Trophoblast cell (in vitro differentiated cells and primary cell): ENCODE measurements at regions not wholly inside any gene's neighbourhood (a gene's known extent, or its start where the extent isn't known, plus 50 kb on each side); places are given as distances from the start of the nearest gene placed in this dataset.

Experiments used
- DNase-seq, 2 donors: peaks; one replicate each; pipeline ENCODE4 v3.0.0-alpha.2; 2016
- H2AFZ ChIP-seq: 2 replicates; pipeline ENCODE4 v1.6.1; 2013; ENCODE audit warnings: low read length, moderate library complexity, mild to moderate bottlenecking; ENCODE audit not compliant: insufficient read depth, poor library complexity
- H2AK5ac ChIP-seq: 2 replicates; pipeline ENCODE4 v1.6.1; 2013; ENCODE audit warnings: mild to moderate bottlenecking, low read length
- H2BK120ac ChIP-seq: 2 replicates; pipeline ENCODE4 v1.6.1; 2013; ENCODE audit warnings: low read length, mild to moderate bottlenecking, moderate library complexity; ENCODE audit not compliant: insufficient read depth, poor library complexity
- H2BK12ac ChIP-seq: 2 replicates; pipeline ENCODE4 v1.6.1; 2013; ENCODE audit warnings: mild to moderate bottlenecking, low read length, moderate library complexity
- H2BK5ac ChIP-seq: 2 replicates; pipeline ENCODE4 v1.6.1; 2013; ENCODE audit warnings: low read length, low read depth, moderate library complexity, mild to moderate bottlenecking; ENCODE audit not compliant: poor library complexity
- H3K14ac ChIP-seq: 2 replicates; pipeline ENCODE4 v1.6.1; 2013; ENCODE audit warnings: mild to moderate bottlenecking, low read length
- H3K18ac ChIP-seq: 2 replicates; pipeline ENCODE4 v1.6.1; 2013; ENCODE audit warnings: mild to moderate bottlenecking, low read length
- H3K23ac ChIP-seq: 2 replicates; pipeline ENCODE4 v1.6.1; 2013; ENCODE audit warnings: low read length
- H3K27ac ChIP-seq: 2 replicates; pipeline ENCODE4 v1.5.1; 2013; ENCODE audit warnings: low read depth, mild to moderate bottlenecking, inconsistent platforms, low read length, moderate library complexity
- H3K27me3 ChIP-seq: 2 replicates; pipeline ENCODE4 v1.6.1; 2013; ENCODE audit warnings: inconsistent platforms, mild to moderate bottlenecking, low read length, moderate library complexity; ENCODE audit not compliant: insufficient read depth
- H3K36me3 ChIP-seq, 2 experiments: 1 replicate in 1 of 2; 2 replicates in 1 of 2; pipeline ENCODE4 v1.6.1; 2013; ENCODE audit warnings: low read length in 2 of 2, mild to moderate bottlenecking in 2 of 2, moderate library complexity in 1 of 2; ENCODE audit not compliant: insufficient read depth in 2 of 2, control insufficient read depth in 1 of 2
- H3K4ac ChIP-seq: 2 replicates; pipeline ENCODE4 v1.6.1; 2013; ENCODE audit warnings: low read depth, mild to moderate bottlenecking, low read length, moderate library complexity
- H3K4me1 ChIP-seq, 2 experiments: 1 replicate in 1 of 2; 2 replicates in 1 of 2; pipeline ENCODE4 v1.6.1; 2013; ENCODE audit warnings: low read length in 2 of 2, mild to moderate bottlenecking in 2 of 2, moderate library complexity in 1 of 2; ENCODE audit not compliant: insufficient read depth in 2 of 2, control insufficient read depth in 1 of 2
- H3K4me2 ChIP-seq: 2 replicates; pipeline ENCODE4 v1.6.1; 2013; ENCODE audit warnings: inconsistent platforms, mild to moderate bottlenecking, low read length, moderate library complexity
- H3K4me3 ChIP-seq: 2 replicates; pipeline ENCODE4 v1.5.1; 2013; ENCODE audit warnings: mild to moderate bottlenecking, low read depth, low read length, inconsistent platforms
- H3K79me1 ChIP-seq: one replicate; pipeline ENCODE4 v1.6.1; 2013; ENCODE audit warnings: low read length
- H3K79me2 ChIP-seq: 2 replicates; pipeline ENCODE4 v1.6.1; 2013; ENCODE audit warnings: low read length, mild to moderate bottlenecking; ENCODE audit not compliant: control insufficient read depth, insufficient read depth, poor library complexity
- H3K9ac ChIP-seq: 2 replicates; pipeline ENCODE4 v1.6.1; 2013; ENCODE audit warnings: mild to moderate bottlenecking, low read length
- H3K9me3 ChIP-seq: 2 replicates; pipeline ENCODE4 v1.6.1; 2013; ENCODE audit warnings: low read depth, mild to moderate bottlenecking, control low read depth, inconsistent platforms, low read length; ENCODE audit not compliant: insufficient read depth
- H4K12ac ChIP-seq: 2 replicates; pipeline ENCODE4 v1.6.1; 2013; ENCODE audit warnings: low read depth, mild to moderate bottlenecking, low read length, moderate library complexity
- H4K8ac ChIP-seq: 2 replicates; pipeline ENCODE4 v1.6.1; 2013; ENCODE audit warnings: low read depth, mild to moderate bottlenecking, low read length, moderate library complexity
- H4K91ac ChIP-seq: one replicate; pipeline ENCODE4 v1.6.1; 2013; ENCODE audit warnings: low read depth, mild to moderate bottlenecking, low read length, moderate library complexity
- WGBS: extraction: QIAGEN DNeasy Blood & Tissue Kit; methylation state at CpG from one replicate; pipeline ENCODE4 v1.1.7; 2013; ENCODE audit warnings: missing lambda C conversion rate; ENCODE audit not compliant: insufficient read length, insufficient coverage; ENCODE audit errors: extremely low coverage; 5-methylcytosine and 5-hydroxymethylcytosine counted together

- Histone ChIP-seq H2BK12ac (no peak overlapping the region), H4K12ac (no peak overlapping the region), H4K8ac (no peak overlapping the region), H3K4me1 (peaks cover 0 to 3% of the 10 kb centered on the region in 2 experiments), H2AK5ac (no peak overlapping the region), H3K14ac (no peak overlapping the region), H2BK120ac (no peak overlapping the region), H3K9me3 (no peaks in the 10 kb centered on the region), H3K18ac (no peak overlapping the region), H4K91ac (no peak overlapping the region), H3K36me3 (no peaks in the 10 kb centered on the region), H2AFZ (no peak overlapping the region), H3K9ac (no peak overlapping the region), H3K4ac (no peak overlapping the region), H3K79me2 (no peaks in the 10 kb centered on the region), H3K27ac (no peak overlapping the region), H2BK5ac (no peak overlapping the region), H3K23ac (no peak overlapping the region), H3K4me2 (no peak overlapping the region), H3K4me3 (no peak overlapping the region), H3K27me3 (no peaks in the 10 kb centered on the region), H3K79me1 (no peaks in the 10 kb centered on the region)
- no peak for DNase-seq
- WGBS, result no CpG with 5 or more reads among the region's 6 CpGs
Observed at GRCh38 chr4:188266386-188266785, 127.1 kb downstream of the TRIML1 start.

- WGBS, result no CpG with 5 or more reads among the region's 13 CpGs
- no peak overlapping the region for H4K91ac ChIP-seq
- no peaks in the 10 kb centered on the region for H3K27me3 ChIP-seq
- no peaks in the 10 kb centered on the region for H3K79me1 ChIP-seq
- H3K9me3 ChIP-seq, result no peaks in the 10 kb centered on the region
- no peak overlapping the region for H2AFZ ChIP-seq
- H3K4me1 ChIP-seq, result peaks cover 0 to 3% of the 10 kb centered on the region in 2 experiments
- H3K14ac ChIP-seq, result no peak overlapping the region
- no peak overlapping the region for H3K4me3 ChIP-seq
- no peak overlapping the region for H3K23ac ChIP-seq
- no peak overlapping the region for H2BK120ac ChIP-seq
- H3K4ac ChIP-seq, result no peak overlapping the region
- no peak overlapping the region for H3K27ac ChIP-seq
- no peaks in the 10 kb centered on the region for H3K79me2 ChIP-seq
- no peak overlapping the region for H3K9ac ChIP-seq
- DNase-seq, result no peak
- H3K4me2 ChIP-seq, result no peak overlapping the region
- H2AK5ac ChIP-seq, result no peak overlapping the region
- no peak overlapping the region for H2BK5ac ChIP-seq
- H2BK12ac ChIP-seq, result no peak overlapping the region
- H4K8ac ChIP-seq, result no peak overlapping the region
- no peak overlapping the region for H4K12ac ChIP-seq
- H3K18ac ChIP-seq, result no peak overlapping the region
- H3K36me3 ChIP-seq, result no peaks in the 10 kb centered on the region
Observed at GRCh38 chr4:188268131-188268908, 129.1 kb downstream of the TRIML1 start.

GRCh38 chr4:188270273-188271069 is 131.2 kb downstream of the TRIML1 start:
- no CpG with 5 or more reads among the region's 30 CpGs for WGBS

GRCh38 chr4:188275686-188276085 is 136.4 kb downstream of the TRIML1 start:
- Histone ChIP-seq H3K23ac (no peak overlapping the region), H2BK12ac (no peak overlapping the region), H3K14ac (no peak overlapping the region), H3K79me2 (no peaks in the 10 kb centered on the region), H2AK5ac (no peak overlapping the region), H4K8ac (no peak overlapping the region), H3K36me3 (no peaks in the 10 kb centered on the region), H3K79me1 (no peaks in the 10 kb centered on the region), H3K4me2 (no peak overlapping the region), H2BK120ac (no peak overlapping the region), H4K12ac (no peak overlapping the region), H2BK5ac (no peak overlapping the region), H3K4me1 (no peaks in the 10 kb centered on the region), H3K9ac (no peak overlapping the region), H3K18ac (no peak overlapping the region), H2AFZ (no peak overlapping the region), H3K4ac (no peak overlapping the region), H3K4me3 (no peak overlapping the region), H3K9me3 (no peaks in the 10 kb centered on the region), H4K91ac (no peak overlapping the region), H3K27ac (no peak overlapping the region), H3K27me3 (no peaks in the 10 kb centered on the region)
- no peak for DNase-seq
- WGBS, result no CpG with 5 or more reads among the region's 3 CpGs

More at GRCh38 chr4:188270273-188271069, 131.2 kb downstream of the TRIML1 start:
- no peak overlapping the region for H4K8ac ChIP-seq
- no peak overlapping the region for H3K4me2 ChIP-seq
- H3K27me3 ChIP-seq, result no peaks in the 10 kb centered on the region
- H3K79me2 ChIP-seq, result no peaks in the 10 kb centered on the region
- no peak overlapping the region for H2AFZ ChIP-seq
- H3K27ac ChIP-seq, result no peak overlapping the region
- H4K91ac ChIP-seq, result peak overlapping the region; percentile 13
- H3K9me3 ChIP-seq, result no peaks in the 10 kb centered on the region
- H3K4ac ChIP-seq, result no peak overlapping the region
- no peak overlapping the region for H3K23ac ChIP-seq
- no peaks in the 10 kb centered on the region for H3K36me3 ChIP-seq
- no peak overlapping the region for H3K14ac ChIP-seq
- peak; percentile 13 to 71 for DNase-seq
- H3K9ac ChIP-seq, result no peak overlapping the region
- no peak overlapping the region for H4K12ac ChIP-seq
- no peaks in the 10 kb centered on the region for H3K79me1 ChIP-seq
- peaks cover 0 to 3% of the 10 kb centered on the region in 2 experiments for H3K4me1 ChIP-seq
- H2AK5ac ChIP-seq, result no peak overlapping the region
- H3K4me3 ChIP-seq, result no peak overlapping the region
- H2BK5ac ChIP-seq, result no peak overlapping the region
- no peak overlapping the region for H3K18ac ChIP-seq
- no peak overlapping the region for H2BK120ac ChIP-seq
- H2BK12ac ChIP-seq, result no peak overlapping the region
